Stomach (tissue), 8 donors: ENCODE measurements at regions not wholly inside any gene's neighbourhood (a gene's known extent, or its start where the extent isn't known, plus 50 kb on each side); places are given as distances from the start of the nearest gene placed in this dataset.

ENCODE experiments used
- DNase-seq, 2 donors: peaks; one replicate each; pipeline versions ENCODE4 v3.0.0 to v3.0.0-alpha.2; 2013 to 2019
- H3K27ac ChIP-seq, 5 donors: fragments of 200-600 bp in 4 of 5; sonication (generic) in 4 of 5; one replicate each; pipeline ENCODE4 v1.5.1; 2013 to 2019; ENCODE audit warnings: mild to moderate bottlenecking in 1 of 5, moderate library complexity in 1 of 5
- H3K27me3 ChIP-seq, 3 donors: fragments of 200-600 bp; sonication (generic); one replicate each; pipeline ENCODE4 v1.5.1; 2017 to 2019; ENCODE audit warnings: mixed run types in 1 of 3
- H3K36me3 ChIP-seq, 4 donors: fragments of 200-600 bp; sonication (generic); 1 replicate in 3 of 4; 2 replicates in 1 of 4; pipeline ENCODE4 v1.5.1; 2016 to 2019
- H3K4me1 ChIP-seq, 4 donors: fragments of 200-600 bp; sonication (generic); one replicate each; pipeline ENCODE4 v1.5.1; 2016 to 2019
- H3K4me3 ChIP-seq, 4 donors: fragments of 200-600 bp; sonication (generic) in 3 of 4; one replicate each; pipeline ENCODE4 v1.5.1; 2016 to 2019; ENCODE audit warnings: mild to moderate bottlenecking in 1 of 4
- H3K9me3 ChIP-seq, 4 donors: fragments of 200-600 bp; sonication (generic); one replicate each; pipeline ENCODE4 v1.5.1; 2016 to 2019
- CTCF ChIP-seq, 7 experiments: fragments of 450-650 bp in 4 of 7; fragments of 200-600 bp in 3 of 7; sonication (generic) in 3 of 7; IDR thresholded peaks; one replicate each; pipeline ENCODE4 v1.5.1; 2016 to 2019; ENCODE audit warnings: antibody characterized with exemption in 7 of 7, control low read depth in 2 of 7, mild to moderate bottlenecking in 1 of 7
- EP300 ChIP-seq: sonication (generic); formaldehyde crosslinking; IDR thresholded peaks from one replicate; pipeline ENCODE4 v1.6.1; 2017; ENCODE audit warnings: antibody characterized with exemption
- POLR2A ChIP-seq, 4 donors: fragments of 450-650 bp; IDR thresholded peaks; one replicate each; pipeline ENCODE4 v1.6.1; 2016; ENCODE audit warnings: antibody characterized with exemption in 4 of 4, control low read depth in 2 of 4, mild to moderate bottlenecking in 1 of 4, moderate library complexity in 1 of 4
- POLR2AphosphoS5 ChIP-seq, 3 donors: sonication (generic); formaldehyde crosslinking; IDR thresholded peaks; one replicate each; pipeline ENCODE4 v1.6.1; 2016; ENCODE audit warnings: antibody characterized with exemption in 3 of 3
- WGBS, 5 donors: extraction: QIAGEN DNeasy Blood & Tissue Kit in 3 of 5; methylation state at CpG; one replicate each; pipeline versions ENCODE4 v1.1.5 to v1.1.7; 2013 to 2018; 5-methylcytosine and 5-hydroxymethylcytosine counted together
- intact Hi-C: fragments of 100-400 bp; cut with DNase I; formaldehyde crosslinking; loops from one replicate; pipeline ENCODE4 v1.15.1; 2023; ENCODE audit warnings: low total_unique reads
- donor health status: healthy with polysubstance abuse.
- donor health status: Bipolar disorder and iron deficiency.
- donor health status: healthy.

GRCh38 chrX:23263892-23264291 lies 70.8 kb upstream of the PTCHD1 start:
- intact Hi-C loops = no loop called here
- no peaks in the 10 kb centered on the region for H3K4me1 ChIP-seq
- TF ChIP-seq POLR2A (IDR thresholded peaks at IDR 0.05) = no peak
- peaks cover 0 to 10% (median 0%) of the 10 kb centered on the region in 4 donors for H3K9me3 ChIP-seq
- H3K27me3 ChIP-seq = no peaks in the 10 kb centered on the region
- H3K27ac ChIP-seq = no peak overlapping the region
- 34 to 49% (median 43%) methylated on average over 3 of the region's 3 CpGs for WGBS, 5 donors
- H3K36me3 ChIP-seq = no peaks in the 10 kb centered on the region
- H3K4me3 ChIP-seq = no peak overlapping the region
- DNase-seq = no peak

- Histone ChIP-seq H3K4me1 (no peaks in the 10 kb centered on the region), H3K9me3 (no peaks in the 10 kb centered on the region), H3K27me3 (no peaks in the 10 kb centered on the region), H3K36me3 (no peaks in the 10 kb centered on the region), H3K27ac (no peak overlapping the region), H3K4me3 (no peak overlapping the region)
- DNase-seq = no peak
- 46 to 84% (median 76%) methylated on average over 3 of the region's 3 CpGs for WGBS, 5 donors
- TF ChIP-seq CTCF (IDR thresholded peaks at IDR 0.05) = no peak
- no peak for TF ChIP-seq POLR2A (IDR thresholded peaks at IDR 0.05)
- TF ChIP-seq EP300 = no peak
- TF ChIP-seq POLR2AphosphoS5 (IDR thresholded peaks at IDR 0.05) = no peak
- intact Hi-C loops = no loop called here
These were observed 64.7 kb upstream of the PTCHD1 start for GRCh38 chrX:23269923-23270322.

- intact Hi-C loops = no loop called here
- WGBS, 5 donors = 79 to 90% (median 89%) methylated on average over 4 of the region's 4 CpGs
- no peaks in the 10 kb centered on the region for H3K9me3 ChIP-seq
- TF ChIP-seq POLR2AphosphoS5 (IDR thresholded peaks at IDR 0.05) (no peak), POLR2A (IDR thresholded peaks at IDR 0.05) (no peak), EP300 (no peak), CTCF (IDR thresholded peaks at IDR 0.05) (no peak)
- H3K4me1 ChIP-seq = no peaks in the 10 kb centered on the region
- H3K36me3 ChIP-seq = no peaks in the 10 kb centered on the region
- no peaks in the 10 kb centered on the region for H3K27me3 ChIP-seq
- no peak overlapping the region for H3K4me3 ChIP-seq
- H3K27ac ChIP-seq = no peak overlapping the region
- no peak for DNase-seq
These were observed 63.6 kb upstream of the PTCHD1 start for GRCh38 chrX:23271026-23271425.

GRCh38 chrX:23276475-23276874 lies 58.2 kb upstream of the PTCHD1 start:
- Histone ChIP-seq H3K27me3 (no peaks in the 10 kb centered on the region), H3K9me3 (no peaks in the 10 kb centered on the region), H3K4me1 (no peaks in the 10 kb centered on the region), H3K27ac (no peak overlapping the region), H3K36me3 (no peaks in the 10 kb centered on the region), H3K4me3 (no peak overlapping the region)
- WGBS, 5 donors = 85 to 93% (median 88%) methylated on average over 10 of the region's 10 CpGs
- DNase-seq = peak in 1 of 2 donors; percentile 9
- intact Hi-C loops = no loop called here
- TF ChIP-seq CTCF (IDR thresholded peaks at IDR 0.05) (no peak), POLR2AphosphoS5 (IDR thresholded peaks at IDR 0.05) (no peak), POLR2A (IDR thresholded peaks at IDR 0.05) (no peak), EP300 (no peak)
